GM18868 (cell line): ENCODE measurements at regions not wholly inside any gene's neighbourhood (a gene's known extent, or its start where the extent isn't known, plus 50 kb on each side); places are given as distances from the start of the nearest gene placed in this dataset.

Experiments
- ATAC-seq: cut with Tn5 transposase; IDR thresholded peaks from one replicate; pipeline ENCODE4 v1.9.1; 2021; ENCODE audit warnings: mild to moderate bottlenecking, moderate library complexity; ENCODE audit not compliant: unreplicated experiment

- ATAC-seq: no peak
Measured at GRCh38 chr7:18445483-18445882, 50.1 kb upstream of the HDAC9 start.
